PC-9 (cell line): ENCODE measurements at regions not wholly inside any gene's neighbourhood (a gene's known extent, or its start where the extent isn't known, plus 50 kb on each side); places are given as distances from the start of the nearest gene placed in this dataset.

Source experiments
- BruUV-seq: library from RNA; stranded (reverse); fragments of 400-500 nt; replicated peaks from 2 replicates; lab custom pipeline; 2021; lab: Mats Ljungman, UMichigan
- CTCF ChIA-PET: fragments of 300-600 bp; sonication (Branson Sonifier 250); formaldehyde crosslinking; loops from one replicate; lab custom pipeline; 2022; ENCODE audit warnings: antibody characterized with exemption; lab: Charles Lee
- POLR2A ChIA-PET: fragments of 300-600 bp; sonication (Branson Sonifier 250); formaldehyde crosslinking; loops from one replicate; lab custom pipeline; 2022; ENCODE audit warnings: antibody characterized with exemption; ENCODE audit not compliant: unreplicated experiment; lab: Charles Lee
- DNase-seq, 2 experiments: peaks; one replicate each; pipeline versions ENCODE4 v3.0.0 to v3.0.0-alpha.2; 2015 to 2022; ENCODE audit warnings: mixed read lengths in 1 of 2
- H2AFZ ChIP-seq: fragments of 200-600 bp; sonication (generic); 2 replicates; pipeline ENCODE4 v1.8.1; 2017; ENCODE audit warnings: antibody characterized with exemption
- H3F3A ChIP-seq: fragments of 200-600 bp; sonication (generic); 2 replicates; pipeline ENCODE4 v1.8.1; 2017; ENCODE audit warnings: antibody characterized with exemption, mild to moderate bottlenecking, low read depth; ENCODE audit not compliant: insufficient read depth
- H3K27ac ChIP-seq: fragments of 200-600 bp; sonication (generic); 2 replicates; pipeline ENCODE4 v1.6.1; 2016; ENCODE audit warnings: mixed run types
- H3K27me3 ChIP-seq: fragments of 200-600 bp; sonication (generic); 2 replicates; pipeline ENCODE4 v1.6.1; 2016; ENCODE audit warnings: low read depth, mixed run types; ENCODE audit not compliant: insufficient read depth
- H3K36me3 ChIP-seq: fragments of 200-600 bp; sonication (generic); 2 replicates; pipeline ENCODE4 v1.6.1; 2016; ENCODE audit warnings: low read depth, mixed run types
- H3K4me1 ChIP-seq: fragments of 200-600 bp; sonication (generic); replicated peaks from 2 replicates; pipeline ENCODE4 v1.6.1; 2016; ENCODE audit warnings: mixed run types; ENCODE audit not compliant: insufficient read depth
- H3K4me2 ChIP-seq: fragments of 200-600 bp; sonication (generic); 2 replicates; pipeline ENCODE4 v1.6.1; 2017; ENCODE audit warnings: mixed run types
- H3K4me3 ChIP-seq: fragments of 200-600 bp; sonication (generic); 2 replicates; pipeline ENCODE4 v1.6.1; 2016; ENCODE audit warnings: mixed run types
- H3K79me2 ChIP-seq: fragments of 200-600 bp; sonication (generic); 2 replicates; pipeline ENCODE4 v1.6.1; 2017; ENCODE audit warnings: low read depth, mixed run types
- H3K9me2 ChIP-seq: fragments of 200-600 bp; sonication (generic); 2 replicates; pipeline ENCODE4 v1.8.1; 2017; ENCODE audit warnings: mild to moderate bottlenecking; ENCODE audit not compliant: insufficient read depth
- H3K9me3 ChIP-seq: fragments of 200-600 bp; sonication (generic); 2 replicates; pipeline ENCODE4 v1.8.1; 2016; ENCODE audit warnings: low read depth; ENCODE audit not compliant: insufficient read depth
- H4K20me1 ChIP-seq: fragments of 200-600 bp; sonication (generic); 2 replicates; pipeline ENCODE4 v1.8.1; 2017; ENCODE audit not compliant: insufficient read depth
- CTCF ChIP-seq: fragments of 200-600 bp; sonication (generic); conservative IDR thresholded peaks from 2 replicates; pipeline ENCODE4 v1.6.1; 2017; ENCODE audit warnings: mixed run types, antibody characterized with exemption, mild to moderate bottlenecking, moderate library complexity
- EZH2 ChIP-seq: fragments of 200-600 bp; sonication (generic); IDR thresholded peaks from 2 replicates; pipeline ENCODE4 v1.8.0; 2017; ENCODE audit warnings: antibody characterized with exemption, low read depth
- intact Hi-C: fragments of 100-400 bp; cut with micrococcal nuclease; formaldehyde crosslinking; loops from one replicate; pipeline ENCODE4 v1.10.0; 2022; ENCODE audit not compliant: unreplicated experiment

GRCh38 chr2:65880436-65880835 lies 448.0 kb upstream of the SPRED2 start:
- POLR2A ChIA-PET: no interaction called here
- Histone ChIP-seq H3K27me3 (no peaks in the 10 kb centered on the region), H3K9me2 (no peaks in the 10 kb centered on the region), H3K27ac (no peak overlapping the region), H3K9me3 (no peaks in the 10 kb centered on the region; the same call in 1 of the 2 replicates), H3F3A (no peaks in the 10 kb centered on the region), H3K79me2 (no peaks in the 10 kb centered on the region), H3K36me3 (no peaks in the 10 kb centered on the region), H3K4me3 (no peak overlapping the region), H2AFZ (no peak overlapping the region), H3K4me2 (no peak overlapping the region), H4K20me1 (no peaks in the 10 kb centered on the region), H3K4me1 (no peaks in the 10 kb centered on the region)
- no peak for DNase-seq
- intact Hi-C loops: no loop called here
- BruUV-seq: no TSS peak
- no peak for TF ChIP-seq EZH2
- no peak for TF ChIP-seq CTCF
- CTCF ChIA-PET: no interaction called here

- H3K36me3 ChIP-seq: no peaks in the 10 kb centered on the region
- no peaks in the 10 kb centered on the region for H3K79me2 ChIP-seq
- no peak overlapping the region for H3K4me3 ChIP-seq
- no peak overlapping the region for H2AFZ ChIP-seq
- intact Hi-C loops: no loop called here
- no peak overlapping the region for H3K4me2 ChIP-seq
- H3K9me2 ChIP-seq: no peaks in the 10 kb centered on the region
- TF ChIP-seq CTCF (no peak), EZH2 (no peak)
- no peak overlapping the region for H3K27ac ChIP-seq
- ChIA-PET POLR2A (no interaction called here), CTCF (no interaction called here)
- no TSS peak for BruUV-seq
- no peaks in the 10 kb centered on the region for H3F3A ChIP-seq
- H4K20me1 ChIP-seq: no peaks in the 10 kb centered on the region
- H3K27me3 ChIP-seq: no peaks in the 10 kb centered on the region
- no peaks in the 10 kb centered on the region; the same call in 1 of the 2 replicates for H3K9me3 ChIP-seq
- no peak for DNase-seq
- no peaks in the 10 kb centered on the region for H3K4me1 ChIP-seq
These were observed 445.6 kb upstream of the SPRED2 start for GRCh38 chr2:65878011-65878340.

GRCh38 chr2:65877331-65878010 lies 445.1 kb upstream of the SPRED2 start:
- DNase-seq: no peak
- Histone ChIP-seq H3F3A (no peaks in the 10 kb centered on the region), H3K9me3 (no peaks in the 10 kb centered on the region; the same call in 1 of the 2 replicates), H3K4me3 (no peak overlapping the region), H3K9me2 (no peaks in the 10 kb centered on the region), H4K20me1 (no peaks in the 10 kb centered on the region), H3K27me3 (no peaks in the 10 kb centered on the region), H3K4me1 (no peaks in the 10 kb centered on the region), H3K4me2 (no peak overlapping the region), H3K36me3 (no peaks in the 10 kb centered on the region), H3K27ac (no peak overlapping the region), H3K79me2 (no peaks in the 10 kb centered on the region), H2AFZ (no peak overlapping the region; the same call in 1 of the 2 replicates)
- ChIA-PET CTCF (no interaction called here), POLR2A (no interaction called here)
- no peak for TF ChIP-seq EZH2
- no peak for TF ChIP-seq CTCF
- intact Hi-C loops: no loop called here
- BruUV-seq: no TSS peak
